HFF-Myc (cell line): ENCODE measurements at regions not wholly inside any gene's neighbourhood (a gene's known extent, or its start where the extent isn't known, plus 50 kb on each side); places are given as distances from the start of the nearest gene placed in this dataset.

Experiments
- DNase-seq: peaks from one replicate; pipeline ENCODE4 v3.0.0-alpha.2; 2011; ENCODE audit warnings: low read depth; ENCODE audit errors: extremely low read depth
- H3K4me3 ChIP-seq: replicated peaks from 2 replicates; pipeline ENCODE4 v1.5.1; 2011; ENCODE audit warnings: low read depth, mild to moderate bottlenecking, control low read depth, low read length
- CTCF ChIP-seq: IDR thresholded peaks from 2 replicates; pipeline ENCODE4 v1.5.1; 2012; ENCODE audit warnings: mild to moderate bottlenecking, low read depth, low read length, control low read depth; ENCODE audit errors: missing control alignments

GRCh38 chr18:43414006-43414405 lies 136.7 kb upstream of the SYT4 start:
- no peak for TF ChIP-seq CTCF
- no peak overlapping the region for H3K4me3 ChIP-seq
- no peak for DNase-seq

- no peak for TF ChIP-seq CTCF
- no peak for DNase-seq
- H3K4me3 ChIP-seq = no peak overlapping the region
Observed at GRCh38 chr18:43420091-43420490, 142.8 kb upstream of the SYT4 start.

GRCh38 chr18:43420950-43421349 lies 143.7 kb upstream of the SYT4 start:
- no peak for DNase-seq
- TF ChIP-seq CTCF = no peak
- no peak overlapping the region for H3K4me3 ChIP-seq

- DNase-seq = no peak
- TF ChIP-seq CTCF = no peak
- H3K4me3 ChIP-seq = no peak overlapping the region
Observed at GRCh38 chr18:43422518-43422917, 145.2 kb upstream of the SYT4 start.

DNA sequence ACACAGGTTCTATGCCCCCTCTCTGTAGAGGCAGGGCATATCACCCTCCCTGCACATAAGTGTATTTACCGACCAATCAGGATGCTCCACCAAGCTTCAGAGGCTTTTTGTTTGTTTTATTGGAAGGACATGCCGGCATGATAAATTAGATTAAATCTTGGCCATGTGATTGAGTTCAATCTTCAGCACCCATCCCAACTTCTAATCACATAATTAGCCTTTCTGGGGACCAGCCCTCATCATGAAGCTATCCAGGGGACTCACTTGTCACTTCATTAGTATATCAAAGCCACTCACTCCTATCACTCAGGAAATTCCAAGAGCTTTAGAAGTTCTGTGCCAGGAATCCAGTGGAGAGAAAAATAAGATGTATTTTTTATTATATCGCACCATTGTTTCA lies 158.6 kb upstream of the SYT4 start:
- no peak overlapping the region for H3K4me3 ChIP-seq
- DNase-seq = no peak
- no peak for TF ChIP-seq CTCF

DNA sequence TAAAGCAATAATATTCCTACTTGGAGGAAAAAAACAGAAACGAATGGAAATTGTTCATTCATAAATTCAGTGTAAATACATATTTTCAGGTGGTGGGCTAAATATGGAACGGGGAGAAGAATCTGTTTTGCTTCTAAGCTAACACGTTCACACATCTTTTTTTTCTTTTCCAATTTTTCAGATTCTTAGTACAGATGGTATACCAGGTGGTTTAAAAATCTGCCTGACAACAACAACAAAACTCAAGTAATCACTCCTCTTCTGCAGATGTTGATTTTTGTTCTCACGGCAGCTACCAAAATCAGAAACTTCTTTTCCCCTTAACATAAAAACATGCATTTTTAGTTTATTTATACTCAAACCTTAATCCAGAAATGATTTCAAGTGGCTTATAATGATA lies 164.8 kb upstream of the SYT4 start:
- DNase-seq = no peak
- H3K4me3 ChIP-seq = no peak overlapping the region
- TF ChIP-seq CTCF = no peak

GRCh38 chr18:43442571-43442970 lies 165.3 kb upstream of the SYT4 start:
- H3K4me3 ChIP-seq = no peak overlapping the region
- no peak for DNase-seq
- no peak for TF ChIP-seq CTCF
